ENCODE measurements at regions not wholly inside any gene's neighbourhood (a gene's known extent, or its start where the extent isn't known, plus 50 kb on each side); places are given as distances from the start of the nearest gene placed in this dataset.

DNA sequence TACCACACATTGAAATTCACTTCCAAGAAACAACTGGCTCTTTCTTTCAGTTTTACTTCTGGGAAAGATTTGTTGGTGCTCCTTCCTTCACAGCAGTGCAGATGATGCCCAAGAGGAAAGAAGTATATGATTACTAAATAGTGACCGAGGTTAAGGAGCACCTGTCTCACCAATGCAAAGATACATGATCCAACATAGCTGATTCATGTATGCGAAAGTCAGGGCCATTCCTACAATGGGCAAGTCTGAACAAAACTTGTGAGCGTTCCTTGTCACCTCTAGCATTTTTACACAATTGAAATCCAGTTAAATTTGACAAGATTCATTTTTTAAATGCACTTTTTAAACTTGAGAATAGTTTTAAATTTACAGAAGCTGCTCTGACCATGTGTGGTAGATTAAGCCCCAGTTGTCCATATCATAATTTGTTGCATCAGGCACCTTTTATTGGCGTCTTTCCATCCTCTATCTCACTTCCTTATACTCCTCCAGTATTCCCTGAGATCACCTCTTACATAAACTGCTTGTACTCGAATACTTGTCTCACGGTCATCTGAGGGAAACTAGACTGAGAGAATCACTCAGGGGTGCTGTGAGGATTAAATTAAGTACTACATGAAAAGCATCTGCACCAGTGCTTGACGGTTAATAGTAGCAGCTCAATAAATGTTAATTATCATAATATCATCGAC lies 438.8 kb upstream of the CDH20 start:
- ATAC-seq (ENCODE audit: low read depth) (no peak), DNase-seq (no peak)
- H3K4me2 ChIP-seq (ENCODE audit: low read depth, low read length): no peak overlapping the region
- H2BK20ac ChIP-seq (ENCODE audit: low read depth, low read length): no peak overlapping the region
- intact Hi-C loops (cut with micrococcal nuclease): no loop called here
- ChIA-PET CTCF (no interaction called here), POLR2A (ENCODE audit: unreplicated experiment) (no interaction called here)
- dilution Hi-C loops (cut with HindIII; ENCODE audit: low sequenced_read_pairs, unreplicated experiment): no loop called here
- H3K27me3 ChIP-seq (ENCODE audit: control insufficient read depth, insufficient read depth, low read length): no peaks in the 10 kb centered on the region
- no peak for TF ChIP-seq RCOR1 (IDR thresholded peaks at IDR 0.05; ENCODE audit: insufficient replicate concordance, low read length)
- no peak for TF ChIP-seq USF2 (IDR thresholded peaks at IDR 0.05; ENCODE audit: low read depth, low read length)
- TF ChIP-seq SMC3 (IDR thresholded peaks at IDR 0.05; ENCODE audit: low read depth, low read length): no peak
- TF ChIP-seq RFX5 (IDR thresholded peaks at IDR 0.05; ENCODE audit: low read depth, low read length): no peak
- no peak for TF ChIP-seq MXI1 (IDR thresholded peaks at IDR 0.05; ENCODE audit: borderline replicate concordance, low read depth, low read length)
- no peak for TF ChIP-seq FOS (IDR thresholded peaks at IDR 0.05; ENCODE audit: low read depth, low read length)
- no peak for TF ChIP-seq CHD1 (IDR thresholded peaks at IDR 0.05; ENCODE audit: low read depth, low read length)
- no peak for TF ChIP-seq MAFK (IDR thresholded peaks at IDR 0.05; ENCODE audit: low read depth, low read length)
- no peak for TF ChIP-seq BHLHE40 (IDR thresholded peaks at IDR 0.05; ENCODE audit: low read depth, low read length)
- TF ChIP-seq MAZ (IDR thresholded peaks at IDR 0.05; ENCODE audit: borderline replicate concordance, low read depth, low read length): no peak
- no peak overlapping the region for H4K8ac ChIP-seq (ENCODE audit: low read depth in 2 of 2, low read length in 2 of 2)
- H3K56ac ChIP-seq (ENCODE audit: extremely low read depth, insufficient read depth, low read length): no peak overlapping the region
- H3K9me3 ChIP-seq (ENCODE audit: control insufficient read depth, insufficient read depth, low read length): peaks cover 6% of the 10 kb centered on the region
- no peak overlapping the region for H3K23ac ChIP-seq (ENCODE audit: low read depth, low read length)
- no peak overlapping the region for H3K9ac ChIP-seq (ENCODE audit: low read depth, low read length)
- H4K20me1 ChIP-seq (ENCODE audit: insufficient read depth, low read length): no peaks in the 10 kb centered on the region
- H2BK120ac ChIP-seq (ENCODE audit: low read depth, low read length): no peak overlapping the region
- no peak overlapping the region for H3K14ac ChIP-seq (replicated peaks; ENCODE audit: low read depth, low read length)
- no peaks in the 10 kb centered on the region for H3K36me3 ChIP-seq (ENCODE audit: control insufficient read depth, insufficient read depth, low read length)
- H4K91ac ChIP-seq (ENCODE audit: insufficient read depth, low read depth, low read length): no peak overlapping the region
- no peaks in the 10 kb centered on the region for H3K9me1 ChIP-seq (ENCODE audit: insufficient read depth, low read length)
- H2AK5ac ChIP-seq (ENCODE audit: low read depth, low read length): no peak overlapping the region
- H3K27ac ChIP-seq (ENCODE audit: insufficient read depth, low read length): no peak overlapping the region
- H2BK15ac ChIP-seq (ENCODE audit: low read depth, low read length): no peak overlapping the region
- no peak overlapping the region for H4K5ac ChIP-seq (ENCODE audit: low read depth, low read length)
- H2AK9ac ChIP-seq (replicated peaks; ENCODE audit: low read depth, low read length, poor library complexity): no peak overlapping the region
- in situ Hi-C loops (cut with MboI; ENCODE audit: low sequenced_read_pairs): no loop called here
- no peaks in the 10 kb centered on the region for H3K79me1 ChIP-seq (ENCODE audit: low read depth in 1 of 2, low read length in 2 of 2)
- no CpG with 5 or more reads among the region's 8 CpGs for WGBS, 2 experiments (ENCODE audit: extremely low coverage in 2 of 2, insufficient read length in 1 of 2)
- no peak overlapping the region for H3K4ac ChIP-seq (ENCODE audit: low read depth, low read length)
- H3K4me1 ChIP-seq (ENCODE audit: control insufficient read depth, insufficient read depth, low read length): no peaks in the 10 kb centered on the region
- no peak overlapping the region for H2BK5ac ChIP-seq (ENCODE audit: low read depth, low read length, poor library complexity, severe bottlenecking)
- H3K4me3 ChIP-seq (ENCODE audit: insufficient read depth, low read depth, low read length): no peak overlapping the region
- H3K18ac ChIP-seq (ENCODE audit: low read depth, low read length): no peak overlapping the region
- H2AFZ ChIP-seq (replicated peaks; ENCODE audit: low read length, poor library complexity): no peak overlapping the region
- BruUV-seq (replicated peaks): no TSS peak

Data from IMR-90 (cell line).